ENCODE measurements at regions not wholly inside any gene's neighbourhood (a gene's known extent, or its start where the extent isn't known, plus 50 kb on each side); places are given as distances from the start of the nearest gene placed in this dataset.

- H3K4me1 ChIP-seq (ENCODE audit: control insufficient read depth, extremely low read depth, insufficient read depth, low read length) = no peaks in the 10 kb centered on the region
- BruUV-seq (replicated peaks) = no TSS peak
- H3K27ac ChIP-seq (ENCODE audit: insufficient read depth, low read depth, low read length) = no peak overlapping the region
- no peak overlapping the region for H3K9ac ChIP-seq (replicated peaks; ENCODE audit: extremely low read depth, insufficient read depth, low read length)
- no peak overlapping the region for H3K4me2 ChIP-seq (ENCODE audit: insufficient read depth, low read length)
- intact Hi-C loops (cut with micrococcal nuclease) (loop anchor here (5.0 kb wide), 1 partner anchor 235 kb away; no protein-coding TSS in a partner anchor), dilution Hi-C loops (cut with MboI; ENCODE audit: extremely low pct_ligation_motif_present, low sequenced_read_pairs) (no loop called here)
- H3K36me3 ChIP-seq (ENCODE audit: control insufficient read depth in 2 of 2, extremely low read depth in 1 of 2, insufficient read depth in 2 of 2, low read length in 2 of 2) = no peaks in the 10 kb centered on the region
- FAIRE-seq (no peak), DNase-seq (ENCODE audit: low read depth, low spot score) (peak; percentile 37)
- H3K9me1 ChIP-seq (replicated peaks; ENCODE audit: control insufficient read depth, extremely low read depth, insufficient read depth, low read length) = no peaks in the 10 kb centered on the region
- H4K20me1 ChIP-seq (replicated peaks; ENCODE audit: control insufficient read depth, extremely low read depth, insufficient read depth, low read length) = no peaks in the 10 kb centered on the region
- TF ChIP-seq JUN (IDR thresholded peaks at IDR 0.05; ENCODE audit: borderline replicate concordance, insufficient read depth, insufficient read length, low read depth) (no peak), POLR2A (IDR thresholded peaks at IDR 0.05; ENCODE audit: low read depth, low read length) (no peak), FOS (IDR thresholded peaks at IDR 0.05; ENCODE audit: borderline replicate concordance, insufficient read depth, low read length) (no peak), EZH2 (IDR thresholded peaks at IDR 0.05; ENCODE audit: borderline replicate concordance, low read depth, low read length, severe bottlenecking) (no peak), MAX (IDR thresholded peaks at IDR 0.05; ENCODE audit: insufficient read depth, insufficient read length) (no peak), CTCF (IDR thresholded peaks at IDR 0.05; ENCODE audit: extremely low read depth in 1 of 2, insufficient read depth in 1 of 2, low read depth in 1 of 2, low read length in 2 of 2) (no peak)
- no peaks in the 10 kb centered on the region for H3K79me2 ChIP-seq (ENCODE audit: control insufficient read depth, insufficient read depth, low read length)
- H3K4me3 ChIP-seq (replicated peaks in 1 of 3; ENCODE audit: insufficient read depth in 1 of 3, low read depth in 1 of 3, low read length in 3 of 3) = no peak overlapping the region
- no peaks in the 10 kb centered on the region for H3K27me3 ChIP-seq (ENCODE audit: control insufficient read depth in 2 of 2, insufficient read depth in 2 of 2, low read length in 2 of 2)
- H3K9me3 ChIP-seq (replicated peaks; ENCODE audit: control insufficient read depth, insufficient read depth, low read length) = no peaks in the 10 kb centered on the region
- ChIA-PET POLR2A (no interaction called here), CTCF (no interaction called here)
- no peak overlapping the region for H2AFZ ChIP-seq (ENCODE audit: low read depth, low read length)
Observed at GRCh38 chrX:45557387-45557786, 356.7 kb upstream of the DIPK2B start.

- Histone ChIP-seq H4K20me1 (replicated peaks; ENCODE audit: control insufficient read depth, extremely low read depth, insufficient read depth, low read length) (no peaks in the 10 kb centered on the region), H3K27ac (ENCODE audit: insufficient read depth, low read depth, low read length) (no peak overlapping the region), H3K9ac (replicated peaks; ENCODE audit: extremely low read depth, insufficient read depth, low read length) (no peak overlapping the region), H2AFZ (ENCODE audit: low read depth, low read length) (no peak overlapping the region), H3K9me1 (replicated peaks; ENCODE audit: control insufficient read depth, extremely low read depth, insufficient read depth, low read length) (no peaks in the 10 kb centered on the region), H3K27me3 (ENCODE audit: control insufficient read depth in 2 of 2, insufficient read depth in 2 of 2, low read length in 2 of 2) (no peaks in the 10 kb centered on the region), H3K4me3 (replicated peaks in 1 of 3; ENCODE audit: insufficient read depth in 1 of 3, low read depth in 1 of 3, low read length in 3 of 3) (no peak overlapping the region), H3K4me1 (ENCODE audit: control insufficient read depth, extremely low read depth, insufficient read depth, low read length) (no peaks in the 10 kb centered on the region), H3K4me2 (ENCODE audit: insufficient read depth, low read length) (no peak overlapping the region), H3K36me3 (ENCODE audit: control insufficient read depth in 2 of 2, extremely low read depth in 1 of 2, insufficient read depth in 2 of 2, low read length in 2 of 2) (no peaks in the 10 kb centered on the region), H3K9me3 (replicated peaks; ENCODE audit: control insufficient read depth, insufficient read depth, low read length) (no peaks in the 10 kb centered on the region), H3K79me2 (ENCODE audit: control insufficient read depth, insufficient read depth, low read length) (no peaks in the 10 kb centered on the region)
- BruUV-seq (replicated peaks) = no TSS peak
- POLR2A ChIA-PET = no interaction called here
- CTCF ChIA-PET = no interaction called here
- TF ChIP-seq MYC (IDR thresholded peaks at IDR 0.05; ENCODE audit: low read depth, low read length) (no peak), GATA2 (IDR thresholded peaks at IDR 0.05; ENCODE audit: insufficient read depth, insufficient read length, low read depth, low read length) (no peak), CTCF (IDR thresholded peaks at IDR 0.05; ENCODE audit: extremely low read depth in 1 of 2, insufficient read depth in 1 of 2, low read depth in 1 of 2, low read length in 2 of 2) (no peak), FOS (IDR thresholded peaks at IDR 0.05; ENCODE audit: borderline replicate concordance, insufficient read depth, low read length) (no peak), JUN (IDR thresholded peaks at IDR 0.05; ENCODE audit: borderline replicate concordance, insufficient read depth, insufficient read length, low read depth) (no peak), MAX (IDR thresholded peaks at IDR 0.05; ENCODE audit: insufficient read depth, insufficient read length) (no peak), POLR2A (IDR thresholded peaks at IDR 0.05; ENCODE audit: low read depth, low read length) (no peak), EZH2 (IDR thresholded peaks at IDR 0.05; ENCODE audit: borderline replicate concordance, low read depth, low read length, severe bottlenecking) (no peak), POLR2AphosphoS5 (IDR thresholded peaks at IDR 0.05; ENCODE audit: insufficient read depth, low read depth, low read length) (no peak)
- dilution Hi-C loops (cut with MboI; ENCODE audit: extremely low pct_ligation_motif_present, low sequenced_read_pairs) (no loop called here), intact Hi-C loops (cut with micrococcal nuclease) (loop anchor here (5.0 kb wide), 1 partner anchor 232 kb away; no protein-coding TSS in a partner anchor)
- no peak for DNase-seq (ENCODE audit: low read depth, low spot score)
- no peak for FAIRE-seq
Observed at GRCh38 chrX:45554736-45555135, 354.1 kb upstream of the DIPK2B start.
